Activated T-helper 17 cell treated with anti-CD3 and anti-CD28 coated beads, Interleukin-2, amount 50 U/mL, for 72 hours (primary cell): ENCODE measurements at regions not wholly inside any gene's neighbourhood (a gene's known extent, or its start where the extent isn't known, plus 50 kb on each side); places are given as distances from the start of the nearest gene placed in this dataset.

Source experiments
- ATAC-seq: fragments of 150-1000 bp; cut with Tn5 transposase; replicated peaks from 2 replicates; pipeline ENCODE4 v1.10.0; 2021; ENCODE audit warnings: mild to moderate bottlenecking, moderate library complexity
- H3K27ac Mint-ChIP-seq: one replicate; pipeline ENCODE4 v1.8.0; 2022; ENCODE audit warnings: mixed read lengths
- H3K27me3 Mint-ChIP-seq: one replicate; pipeline ENCODE4 v1.8.0; 2022; ENCODE audit warnings: mixed read lengths
- H3K36me3 Mint-ChIP-seq: one replicate; pipeline ENCODE4 v1.8.0; 2022; ENCODE audit warnings: low read depth, mild to moderate bottlenecking, mixed read lengths
- H3K4me1 Mint-ChIP-seq: one replicate; pipeline ENCODE4 v1.8.0; 2022; ENCODE audit warnings: mixed read lengths
- H3K4me3 Mint-ChIP-seq: one replicate; pipeline ENCODE4 v1.8.0; 2022; ENCODE audit warnings: mild to moderate bottlenecking, mixed read lengths
- H3K9me3 Mint-ChIP-seq: one replicate; pipeline ENCODE4 v1.8.0; 2022; ENCODE audit warnings: mixed read lengths

GRCh38 chr7:67738145-67738544 lies 741.5 kb downstream of the TYW1 start:
- no peaks in the 10 kb centered on the region for H3K27me3 Mint-ChIP-seq
- H3K4me3 Mint-ChIP-seq: no peak overlapping the region
- H3K4me1 Mint-ChIP-seq: no peaks in the 10 kb centered on the region
- H3K9me3 Mint-ChIP-seq: peaks cover 17% of the 10 kb centered on the region
- no peak overlapping the region for H3K27ac Mint-ChIP-seq
- H3K36me3 Mint-ChIP-seq: no peaks in the 10 kb centered on the region
- no peak for ATAC-seq

- Mint-ChIP-seq H3K9me3 (peaks cover 17% of the 10 kb centered on the region), H3K27ac (no peak overlapping the region), H3K4me1 (no peaks in the 10 kb centered on the region), H3K36me3 (no peaks in the 10 kb centered on the region), H3K4me3 (no peak overlapping the region), H3K27me3 (no peaks in the 10 kb centered on the region)
- ATAC-seq: no peak
Measured at GRCh38 chr7:67738958-67739357, 742.3 kb downstream of the TYW1 start.

- Mint-ChIP-seq H3K36me3 (no peaks in the 10 kb centered on the region), H3K9me3 (peaks cover 8% of the 10 kb centered on the region), H3K27me3 (no peaks in the 10 kb centered on the region), H3K4me1 (no peaks in the 10 kb centered on the region), H3K27ac (no peak overlapping the region), H3K4me3 (no peak overlapping the region)
- no peak for ATAC-seq
Measured at GRCh38 chr7:67743501-67743900, 746.9 kb downstream of the TYW1 start.

- Mint-ChIP-seq H3K27me3 (no peaks in the 10 kb centered on the region), H3K4me3 (no peak overlapping the region), H3K27ac (no peak overlapping the region), H3K36me3 (no peaks in the 10 kb centered on the region), H3K4me1 (no peaks in the 10 kb centered on the region), H3K9me3 (peaks cover 15% of the 10 kb centered on the region)
- no peak for ATAC-seq
Measured at GRCh38 chr7:67752227-67752626, 755.6 kb downstream of the TYW1 start.

- Mint-ChIP-seq H3K4me1 (no peaks in the 10 kb centered on the region), H3K27me3 (no peaks in the 10 kb centered on the region), H3K27ac (no peak overlapping the region), H3K9me3 (peaks cover 17% of the 10 kb centered on the region), H3K4me3 (no peak overlapping the region), H3K36me3 (no peaks in the 10 kb centered on the region)
- no peak for ATAC-seq
Measured at GRCh38 chr7:67753891-67754290, 757.3 kb downstream of the TYW1 start.

GRCh38 chr7:67754651-67755050 lies 758.0 kb downstream of the TYW1 start:
- Mint-ChIP-seq H3K36me3 (no peaks in the 10 kb centered on the region), H3K4me3 (no peak overlapping the region), H3K27ac (no peak overlapping the region), H3K9me3 (peaks cover 10% of the 10 kb centered on the region), H3K27me3 (no peaks in the 10 kb centered on the region), H3K4me1 (no peaks in the 10 kb centered on the region)
- no peak for ATAC-seq

GRCh38 chr7:67758551-67758950 lies 761.9 kb downstream of the TYW1 start:
- Mint-ChIP-seq H3K9me3 (peaks cover 21% of the 10 kb centered on the region), H3K36me3 (no peaks in the 10 kb centered on the region), H3K27me3 (no peaks in the 10 kb centered on the region), H3K27ac (no peak overlapping the region), H3K4me3 (no peak overlapping the region), H3K4me1 (no peaks in the 10 kb centered on the region)
- ATAC-seq: no peak

- Mint-ChIP-seq H3K27me3 (no peaks in the 10 kb centered on the region), H3K9me3 (peaks cover 14% of the 10 kb centered on the region), H3K4me1 (no peaks in the 10 kb centered on the region), H3K36me3 (no peaks in the 10 kb centered on the region), H3K27ac (no peak overlapping the region), H3K4me3 (no peak overlapping the region)
- no peak for ATAC-seq
Measured at GRCh38 chr7:67760971-67761370, 764.3 kb downstream of the TYW1 start.

GRCh38 chr7:67762516-67762915 lies 765.9 kb downstream of the TYW1 start:
- no peak overlapping the region for H3K4me3 Mint-ChIP-seq
- no peak overlapping the region for H3K27ac Mint-ChIP-seq
- peaks cover 14% of the 10 kb centered on the region for H3K9me3 Mint-ChIP-seq
- no peaks in the 10 kb centered on the region for H3K36me3 Mint-ChIP-seq
- no peaks in the 10 kb centered on the region for H3K27me3 Mint-ChIP-seq
- ATAC-seq: no peak
- no peaks in the 10 kb centered on the region for H3K4me1 Mint-ChIP-seq

GRCh38 chr7:67764289-67764688 lies 767.7 kb downstream of the TYW1 start:
- Mint-ChIP-seq H3K36me3 (no peaks in the 10 kb centered on the region), H3K4me1 (no peaks in the 10 kb centered on the region), H3K27me3 (no peaks in the 10 kb centered on the region), H3K27ac (no peak overlapping the region), H3K9me3 (peaks cover 11% of the 10 kb centered on the region), H3K4me3 (no peak overlapping the region)
- no peak for ATAC-seq

- ATAC-seq: no peak
- no peak overlapping the region for H3K4me3 Mint-ChIP-seq
Measured at GRCh38 chr7:67765481-67766175, 769.0 kb downstream of the TYW1 start.

GRCh38 chr7:67766906-67767410 lies 770.3 kb downstream of the TYW1 start:
- H3K9me3 Mint-ChIP-seq: peaks cover 9% of the 10 kb centered on the region
- no peaks in the 10 kb centered on the region for H3K36me3 Mint-ChIP-seq
- no peak overlapping the region for H3K27ac Mint-ChIP-seq
- H3K27me3 Mint-ChIP-seq: no peaks in the 10 kb centered on the region
- H3K4me3 Mint-ChIP-seq: no peak overlapping the region
- no peaks in the 10 kb centered on the region for H3K4me1 Mint-ChIP-seq
- no peak for ATAC-seq

More at GRCh38 chr7:67765481-67766175, 769.0 kb downstream of the TYW1 start:
- no peaks in the 10 kb centered on the region for H3K27me3 Mint-ChIP-seq
- no peak overlapping the region for H3K27ac Mint-ChIP-seq
- no peaks in the 10 kb centered on the region for H3K4me1 Mint-ChIP-seq
- H3K36me3 Mint-ChIP-seq: no peaks in the 10 kb centered on the region
- H3K9me3 Mint-ChIP-seq: peaks cover 7% of the 10 kb centered on the region

- Mint-ChIP-seq H3K27me3 (no peaks in the 10 kb centered on the region), H3K27ac (no peak overlapping the region), H3K36me3 (no peaks in the 10 kb centered on the region), H3K4me3 (no peak overlapping the region), H3K9me3 (peaks cover 18% of the 10 kb centered on the region), H3K4me1 (no peaks in the 10 kb centered on the region)
- ATAC-seq: no peak
Measured at GRCh38 chr7:67771846-67772605, 775.4 kb downstream of the TYW1 start.

- Mint-ChIP-seq H3K9me3 (peaks cover 18% of the 10 kb centered on the region), H3K4me3 (no peak overlapping the region), H3K4me1 (no peaks in the 10 kb centered on the region), H3K36me3 (no peaks in the 10 kb centered on the region), H3K27me3 (no peaks in the 10 kb centered on the region), H3K27ac (no peak overlapping the region)
- ATAC-seq: no peak
Measured at GRCh38 chr7:67773081-67773480, 776.4 kb downstream of the TYW1 start.

- Mint-ChIP-seq H3K4me3 (no peak overlapping the region), H3K9me3 (peaks cover 15% of the 10 kb centered on the region)
Measured at GRCh38 chr7:67777119-67777518, 780.5 kb downstream of the TYW1 start.

More at GRCh38 chr7:67777119-67777518, 780.5 kb downstream of the TYW1 start:
- H3K4me1 Mint-ChIP-seq: no peaks in the 10 kb centered on the region
- ATAC-seq: no peak
- H3K36me3 Mint-ChIP-seq: no peaks in the 10 kb centered on the region
- no peak overlapping the region for H3K27ac Mint-ChIP-seq
- no peaks in the 10 kb centered on the region for H3K27me3 Mint-ChIP-seq
